SK-N-SH (cell line): ENCODE measurements at regions not wholly inside any gene's neighbourhood (a gene's known extent, or its start where the extent isn't known, plus 50 kb on each side); places are given as distances from the start of the nearest gene placed in this dataset.

Experiments used
- CHD2 ChIP-seq: fragments of 150-350 bp; IDR thresholded peaks from 2 replicates; pipeline ENCODE4 v1.6.1; 2018; ENCODE audit warnings: low read length; ENCODE audit not compliant: partially characterized antibody
- CTCF ChIP-seq: fragments of 200-600 bp; sonication (generic); IDR thresholded peaks from 2 replicates; pipeline ENCODE4 v1.6.1; 2017; ENCODE audit warnings: antibody characterized with exemption, mild to moderate bottlenecking, moderate library complexity
- GATA2 ChIP-seq: sonication (generic); formaldehyde crosslinking; IDR thresholded peaks from 2 replicates; pipeline ENCODE4 v1.5.0; 2020; ENCODE audit warnings: mild to moderate bottlenecking, missing genetic modification reagents
- JUND ChIP-seq: IDR thresholded peaks from 2 replicates; pipeline ENCODE4 v1.4.0; 2012
- NRF1 ChIP-seq: IDR thresholded peaks from 2 replicates; pipeline ENCODE4 v1.6.1; 2012; ENCODE audit warnings: low read depth, mild to moderate bottlenecking, low read length
- POLR2AphosphoS5 ChIP-seq: IDR thresholded peaks from 2 replicates; pipeline ENCODE4 v1.6.1; 2012; ENCODE audit warnings: low read depth, low read length
- RXRA ChIP-seq: IDR thresholded peaks from 2 replicates; pipeline ENCODE4 v1.4.0; 2012; ENCODE audit warnings: low read depth, mild to moderate bottlenecking, borderline replicate concordance
- TEAD4 ChIP-seq: IDR thresholded peaks from 2 replicates; pipeline ENCODE4 v1.4.0; 2012; ENCODE audit warnings: mild to moderate bottlenecking, borderline replicate concordance; ENCODE audit not compliant: insufficient read depth
- USF1 ChIP-seq: IDR thresholded peaks from 2 replicates; pipeline ENCODE4 v1.4.0; 2012; ENCODE audit warnings: low read depth, borderline replicate concordance
- YY1 ChIP-seq: IDR thresholded peaks from 2 replicates; pipeline ENCODE4 v1.4.0; 2012; ENCODE audit warnings: low read depth, mild to moderate bottlenecking

GRCh38 chr13:73133531-73133930 is 74.7 kb downstream of the KLF5 start:
- TF ChIP-seq CTCF (no peak), GATA2 (CRISPR knock-in tag) (no peak), YY1 (no peak), POLR2AphosphoS5 (no peak), CHD2 (no peak), TEAD4 (no peak), NRF1 (no peak), USF1 (no peak), RXRA (no peak), JUND (no peak)
